GM12878 (cell line): ENCODE measurements at regions not wholly inside any gene's neighbourhood (a gene's known extent, or its start where the extent isn't known, plus 50 kb on each side); places are given as distances from the start of the nearest gene placed in this dataset.

Experiments
- ATAC-seq: fragments of 200-7000 bp; cut with Tn5 transposase; 3 replicates; pipeline ENCODE4 v1.9.1; 2020; ENCODE audit warnings: mild to moderate bottlenecking, moderate library complexity
- BruUV-seq: library from RNA; stranded (reverse); fragments of 400-500 nt; replicated peaks from 2 replicates; lab custom pipeline; 2021; lab: Mats Ljungman, UMichigan
- CTCF ChIA-PET: fragments of 300-600 bp; sonication (Branson Sonifier 250); formaldehyde crosslinking; extraction: SDS; loops from one replicate; lab custom pipeline; 2021; ENCODE audit warnings: inconsistent platforms; lab: Yijun Ruan, JAX
- POLR2A ChIA-PET: fragments of 350-600 bp; formaldehyde crosslinking; extraction: SDS; loops from one replicate; lab custom pipeline; 2021; ENCODE audit warnings: inconsistent platforms; lab: Charles Lee
- RAD21 ChIA-PET: fragments of 300-600 bp; sonication (Branson Sonifier 250); formaldehyde crosslinking; loops from one replicate; lab custom pipeline; 2023; ENCODE audit warnings: antibody characterized with exemption; ENCODE audit not compliant: unreplicated experiment; lab: Charles Lee
- SMC1A ChIA-PET: fragments of 300-600 bp; sonication (Branson Sonifier 250); formaldehyde crosslinking; loops from one replicate; lab custom pipeline; 2023; ENCODE audit not compliant: unreplicated experiment, uncharacterized antibody; lab: Charles Lee
- DNase-seq: peaks from one replicate; pipeline ENCODE4 v3.0.0-alpha.2; 2011; ENCODE audit warnings: low read depth, low spot score
- FAIRE-seq: peaks from 3 replicates; lab custom pipeline; 2011; peaks lifted over from hg19 to GRCh38; lab: Jason Lieb, UNC
- H2AFZ ChIP-seq: 2 replicates; pipeline ENCODE4 v1.6.0; 2011; ENCODE audit warnings: low read depth, low read length, control low read depth; ENCODE audit not compliant: control insufficient read depth
- H3K27ac ChIP-seq: 2 replicates; pipeline ENCODE4 v1.5.1; 2011; ENCODE audit warnings: control low read depth; ENCODE audit not compliant: control insufficient read depth, insufficient read depth
- H3K27me3 ChIP-seq, 2 experiments: replicated peaks in 1 of 2; 2 replicates each; pipeline versions ENCODE4 v1.6.0 to v1.6.1; 2011; ENCODE audit warnings: low read length in 1 of 2; ENCODE audit not compliant: control insufficient read depth in 2 of 2, insufficient read depth in 2 of 2
- H3K36me3 ChIP-seq, 2 experiments: 2 replicates each; pipeline ENCODE4 v1.5.1; 2011; ENCODE audit warnings: low read length in 1 of 2; ENCODE audit not compliant: control insufficient read depth in 2 of 2, insufficient read depth in 2 of 2
- H3K4me1 ChIP-seq: 2 replicates; pipeline ENCODE4 v1.6.1; 2011; ENCODE audit warnings: mild to moderate bottlenecking, low read length, moderate library complexity, mixed read lengths; ENCODE audit not compliant: control insufficient read depth, insufficient read depth
- H3K4me2 ChIP-seq: 2 replicates; pipeline ENCODE4 v1.6.0; 2011; ENCODE audit warnings: control low read depth; ENCODE audit not compliant: control insufficient read depth, insufficient read depth
- H3K4me3 ChIP-seq: fragments of 200-600 bp; sonication (generic); 2 replicates; pipeline ENCODE4 v1.5.1; 2016
- H3K79me2 ChIP-seq: 2 replicates; pipeline ENCODE4 v1.6.0; 2011; ENCODE audit warnings: low read length; ENCODE audit not compliant: control insufficient read depth, insufficient read depth
- H3K9ac ChIP-seq: 2 replicates; pipeline ENCODE4 v1.8.0; 2011; ENCODE audit warnings: low read length, control low read depth, mixed read lengths; ENCODE audit not compliant: control insufficient read depth, insufficient read depth
- H3K9me3 ChIP-seq: replicated peaks from 3 replicates; pipeline ENCODE4 v1.5.1; 2011; ENCODE audit warnings: mild to moderate bottlenecking, low read length; ENCODE audit not compliant: control insufficient read depth, insufficient read depth
- H4K20me1 ChIP-seq: 2 replicates; pipeline ENCODE4 v1.6.0; 2011; ENCODE audit not compliant: control insufficient read depth, insufficient read depth
- JUNB ChIP-seq: IDR thresholded peaks from 2 replicates; pipeline ENCODE4 v1.6.1; 2016; ENCODE audit warnings: antibody characterized with exemption, mild to moderate bottlenecking
- PML ChIP-seq: IDR thresholded peaks from 2 replicates; pipeline ENCODE4 v1.6.1; 2012; ENCODE audit warnings: low read length, inconsistent platforms
- RUNX3 ChIP-seq: IDR thresholded peaks from 2 replicates; pipeline ENCODE4 v1.6.1; 2012; ENCODE audit warnings: low read length, inconsistent platforms
- SP1 ChIP-seq: IDR thresholded peaks from one replicate; pipeline ENCODE4 v1.6.1; 2011; ENCODE audit warnings: low read depth, low read length
- ZSCAN29 ChIP-seq: fragments of 450-650 bp; IDR thresholded peaks from 2 replicates; pipeline ENCODE4 v1.6.1; 2017; ENCODE audit warnings: mild to moderate bottlenecking, moderate library complexity
- WGBS: methylation state at CpG from one replicate; pipeline ENCODE4 v1.1.6; 2016; ENCODE audit warnings: low lambda C conversion rate; ENCODE audit not compliant: insufficient replicate concordance, insufficient coverage; ENCODE audit errors: missing lambda C conversion rate; 5-methylcytosine and 5-hydroxymethylcytosine counted together
- in situ Hi-C: fragments of 300-500 bp; cut with MboI; formaldehyde crosslinking; loops from 9 replicates; pipeline ENCODE4 v1.14.3; 2018; ENCODE audit warnings: mixed read lengths
- intact Hi-C: fragments of 100-400 bp; cut with micrococcal nuclease; formaldehyde crosslinking; loops from one replicate; pipeline ENCODE4 v1.14.2; 2022; ENCODE audit not compliant: unreplicated experiment
- TF ChIP-seq, protein P1 (sequence below): IDR thresholded peaks from 2 replicates; pipeline ENCODE4 v1.6.1; 2011; ENCODE audit warnings: borderline replicate concordance, low read depth, mild to moderate bottlenecking, moderate library complexity, low read length; ENCODE audit not compliant: insufficient read depth, poor library complexity, severe bottlenecking

DNA sequence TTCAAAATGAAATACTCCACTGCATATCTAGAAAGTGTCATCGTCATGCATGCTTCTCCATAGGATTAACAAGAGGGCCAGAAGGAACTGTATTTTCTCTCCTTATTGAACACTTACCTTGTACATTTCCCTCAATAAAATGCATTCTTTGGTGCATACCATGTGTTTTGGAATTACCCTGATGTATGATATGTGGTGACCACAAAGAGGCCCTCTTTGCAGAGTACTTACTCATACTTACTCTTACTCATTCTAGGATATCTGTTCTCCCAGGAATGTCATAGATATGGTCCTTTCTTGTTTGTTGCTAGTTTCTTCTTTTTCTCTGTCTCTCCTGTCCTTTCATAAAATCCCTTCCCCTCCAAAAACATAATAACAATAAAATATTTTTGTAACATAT is 1087.1 kb upstream of the POT1 start:
- peak; percentile 31; the same call in 1 of the 3 replicates for ATAC-seq
- peak; percentile 61 for TF ChIP-seq RUNX3
- TF ChIP-seq JUNB: 0 out of 2 replicates have a peak, but pooled peaks have one; percentile 44
- TF ChIP-seq ZSCAN29: no peak
- TF ChIP-seq, all 136 proteins: peak for 2
- H2AFZ ChIP-seq: no peak overlapping the region
- DNase-seq (no peak), FAIRE-seq (no peak)
- ChIA-PET POLR2A (no interaction called here), RAD21 (no interaction called here), SMC1A (no interaction called here), CTCF (no interaction called here)
- intact Hi-C loops (no loop called here), in situ Hi-C loops (no loop called here)
- 30% methylated on average over 1 of the region's 1 CpG for WGBS
- no peak overlapping the region for H3K4me3 ChIP-seq
- H3K79me2 ChIP-seq: no peaks in the 10 kb centered on the region
- no peak overlapping the region for H3K9ac ChIP-seq
- no peaks in the 10 kb centered on the region for H3K4me1 ChIP-seq
- no peaks in the 10 kb centered on the region for H3K9me3 ChIP-seq
- H3K27ac ChIP-seq: no peak overlapping the region
- H3K4me2 ChIP-seq: no peak overlapping the region
- H4K20me1 ChIP-seq: no peaks in the 10 kb centered on the region
- no peaks in the 10 kb centered on the region for H3K27me3 ChIP-seq
- no peaks in the 10 kb centered on the region for H3K36me3 ChIP-seq
- BruUV-seq: no TSS peak

DNA sequence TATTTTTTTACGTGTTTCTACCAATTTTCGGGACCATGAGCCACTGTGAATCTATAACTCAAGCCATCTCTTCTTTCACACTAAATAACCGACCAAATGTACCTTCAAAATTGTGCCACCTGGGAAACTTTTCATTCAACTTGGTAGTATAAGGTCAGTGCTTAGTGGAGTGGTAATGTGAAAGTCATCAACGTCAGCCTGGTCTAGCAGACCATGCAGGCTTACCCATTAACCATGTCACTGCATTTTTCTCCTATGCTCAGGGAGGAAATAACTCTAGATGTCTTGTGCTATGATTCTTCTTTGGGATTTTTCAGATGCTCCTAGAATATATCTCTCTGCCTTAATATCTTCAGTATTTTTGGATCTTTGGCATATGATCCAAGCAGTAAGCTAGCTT is 1075.4 kb upstream of the POT1 start:
- no peak overlapping the region for H3K9ac ChIP-seq
- no peak overlapping the region for H2AFZ ChIP-seq
- no TSS peak for BruUV-seq
- ChIA-PET POLR2A (no interaction called here), CTCF (no interaction called here), SMC1A (interaction anchor here (1.0 kb wide), 1 partner anchor 48 kb away, joined by 3 read pairs; no protein-coding TSS in a partner anchor), RAD21 (no interaction called here)
- H3K79me2 ChIP-seq: no peaks in the 10 kb centered on the region
- no peaks in the 10 kb centered on the region for H3K36me3 ChIP-seq
- no peaks in the 10 kb centered on the region for H3K27me3 ChIP-seq
- peak; percentile 36; the same call in 1 of the 3 replicates for ATAC-seq
- in situ Hi-C loops (no loop called here), intact Hi-C loops (no loop called here)
- 16% methylated on average over 4 of the region's 4 CpGs for WGBS
- no peaks in the 10 kb centered on the region for H3K9me3 ChIP-seq
- no peak for FAIRE-seq
- no peak for TF ChIP-seq PML
- TF ChIP-seq, protein P1, sequence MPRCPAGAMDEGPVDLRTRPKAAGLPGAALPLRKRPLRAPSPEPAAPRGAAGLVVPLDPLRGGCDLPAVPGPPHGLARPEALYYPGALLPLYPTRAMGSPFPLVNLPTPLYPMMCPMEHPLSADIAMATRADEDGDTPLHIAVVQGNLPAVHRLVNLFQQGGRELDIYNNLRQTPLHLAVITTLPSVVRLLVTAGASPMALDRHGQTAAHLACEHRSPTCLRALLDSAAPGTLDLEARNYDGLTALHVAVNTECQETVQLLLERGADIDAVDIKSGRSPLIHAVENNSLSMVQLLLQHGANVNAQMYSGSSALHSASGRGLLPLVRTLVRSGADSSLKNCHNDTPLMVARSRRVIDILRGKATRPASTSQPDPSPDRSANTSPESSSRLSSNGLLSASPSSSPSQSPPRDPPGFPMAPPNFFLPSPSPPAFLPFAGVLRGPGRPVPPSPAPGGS: no peak
- no peak for TF ChIP-seq SP1
- no peaks in the 10 kb centered on the region for H4K20me1 ChIP-seq
- H3K4me3 ChIP-seq: no peak overlapping the region
- DNase-seq: no peak
- no peaks in the 10 kb centered on the region for H3K4me1 ChIP-seq
- no peak overlapping the region for H3K27ac ChIP-seq
- no peak overlapping the region for H3K4me2 ChIP-seq
